K562 (cell line): ENCODE measurements at regions not wholly inside any gene's neighbourhood (a gene's known extent, or its start where the extent isn't known, plus 50 kb on each side); places are given as distances from the start of the nearest gene placed in this dataset.

Experiments
- ATAC-seq: fragments of 200-7000 bp; cut with Tn5 transposase; 3 replicates; pipeline ENCODE4 v1.9.1; 2020; ENCODE audit warnings: moderate library complexity
- BruUV-seq: library from RNA; stranded (reverse); fragments of 400-500 nt; replicated peaks from 2 replicates; lab custom pipeline; 2021; lab: Mats Ljungman, UMichigan
- CTCF ChIA-PET: fragments of 300-600 bp; formaldehyde crosslinking; extraction: SDS; loops from one replicate; lab custom pipeline; 2021; ENCODE audit warnings: low intra/inter-chr PET ratio; lab: Yijun Ruan, JAX
- POLR2A ChIA-PET: fragments of 300-600, 350-650 bp; sonication (Branson Sonifier 250); formaldehyde crosslinking; extraction: SDS; loops from one replicate; lab custom pipeline; 2021; ENCODE audit warnings: antibody characterized with exemption, inconsistent platforms; lab: Yijun Ruan, JAX
- DNase-seq, 4 experiments: peaks; one replicate each; pipeline versions ENCODE4 v3.0.0 to v3.0.0-alpha.2; 2011 to 2018; ENCODE audit warnings: low spot score in 3 of 4, mixed read lengths in 3 of 4; ENCODE audit errors: extremely low read depth in 1 of 4
- FAIRE-seq: peaks from 2 replicates; lab custom pipeline; 2011; peaks lifted over from hg19 to GRCh38; lab: Jason Lieb, UNC
- H2AFZ ChIP-seq: 2 replicates; pipeline ENCODE4 v1.6.0; 2011; ENCODE audit warnings: low read depth, low read length, control low read depth, inconsistent platforms
- H3K27ac ChIP-seq: fragments of 200-600 bp; 3 replicates; pipeline ENCODE4 v1.8.0; 2011; ENCODE audit warnings: low read depth, mild to moderate bottlenecking, control low read depth, inconsistent platforms, low read length, moderate library complexity, mixed read lengths; ENCODE audit errors: extremely low read depth
- H3K27me3 ChIP-seq, 2 experiments: fragments of 300-600 bp in 1 of 2; 2 replicates in 1 of 2; 3 replicates in 1 of 2; pipeline versions ENCODE4 v1.6.0 to v1.8.0; 2011; ENCODE audit warnings: inconsistent platforms in 2 of 2, low read length in 2 of 2, mild to moderate bottlenecking in 1 of 2, mixed read lengths in 1 of 2, moderate library complexity in 1 of 2; ENCODE audit not compliant: control insufficient read depth in 2 of 2, insufficient read depth in 2 of 2
- H3K36me3 ChIP-seq: fragments of 300-600 bp; 3 replicates; pipeline ENCODE4 v1.8.0; 2011; ENCODE audit warnings: mild to moderate bottlenecking, low read length, inconsistent platforms; ENCODE audit not compliant: control insufficient read depth, insufficient read depth
- H3K4me1 ChIP-seq, 2 experiments: fragments of 200-600 bp in 1 of 2; replicated peaks in 1 of 2; 2 replicates in 1 of 2; 3 replicates in 1 of 2; pipeline versions ENCODE4 v1.5.1 to v1.8.0; 2011; ENCODE audit warnings: inconsistent platforms in 2 of 2, low read length in 2 of 2, mild to moderate bottlenecking in 1 of 2, mixed read lengths in 1 of 2, moderate library complexity in 1 of 2; ENCODE audit not compliant: control insufficient read depth in 2 of 2, insufficient read depth in 2 of 2
- H3K4me2 ChIP-seq: 2 replicates; pipeline ENCODE4 v1.6.1; 2011; ENCODE audit warnings: low read length, control low read depth, inconsistent platforms, mixed read lengths; ENCODE audit not compliant: insufficient read depth
- H3K4me3 ChIP-seq: fragments of 200-600 bp; sonication (generic), shearing (Covaris generic); 2 replicates; pipeline ENCODE4 v1.5.1; 2016; ENCODE audit warnings: control low read depth, inconsistent platforms
- H3K79me2 ChIP-seq: fragments of 200-600 bp; 3 replicates; pipeline ENCODE4 v1.8.0; 2011; ENCODE audit warnings: low read length, inconsistent platforms; ENCODE audit not compliant: control insufficient read depth, insufficient read depth
- H3K9ac ChIP-seq, 2 experiments: 2 replicates each; pipeline versions ENCODE4 v1.6.0 to v1.6.1; 2011; ENCODE audit warnings: low read depth in 2 of 2, low read length in 2 of 2, control low read depth in 1 of 2, inconsistent platforms in 1 of 2, mild to moderate bottlenecking in 1 of 2, mixed read lengths in 1 of 2; ENCODE audit not compliant: insufficient read depth in 1 of 2
- H3K9me1 ChIP-seq: one replicate; pipeline ENCODE4 v1.6.0; 2011; ENCODE audit warnings: inconsistent platforms, mild to moderate bottlenecking, low read length, moderate library complexity; ENCODE audit not compliant: control insufficient read depth, insufficient read depth
- H3K9me3 ChIP-seq: replicated peaks from 2 replicates; pipeline ENCODE4 v1.5.1; 2011; ENCODE audit warnings: low read depth, low read length, inconsistent platforms; ENCODE audit not compliant: control insufficient read depth, insufficient read depth
- H4K20me1 ChIP-seq: replicated peaks from 2 replicates; pipeline ENCODE4 v1.6.1; 2011; ENCODE audit warnings: low read length, inconsistent platforms, mixed read lengths; ENCODE audit not compliant: control insufficient read depth, insufficient read depth
- MED1 ChIP-seq: sonication (generic); formaldehyde crosslinking; IDR thresholded peaks from 2 replicates; pipeline ENCODE4 v1.8.1; 2023; ENCODE audit warnings: missing genetic modification reagents, borderline replicate concordance
- MXI1 ChIP-seq: IDR thresholded peaks from 2 replicates; pipeline ENCODE4 v1.6.1; 2011; ENCODE audit warnings: low read depth, mild to moderate bottlenecking, improper control_type of control experiment, low read length
- NFATC3 ChIP-seq: fragments of 450-650 bp; IDR thresholded peaks from 2 replicates; pipeline ENCODE4 v1.6.1; 2017; ENCODE audit warnings: mild to moderate bottlenecking
- NFE2 ChIP-seq: IDR thresholded peaks from 2 replicates; pipeline ENCODE4 v1.6.1; 2014; ENCODE audit warnings: antibody characterized with exemption, low read depth
- NRF1 ChIP-seq, 2 experiments: fragments of 450-650 bp; IDR thresholded peaks in 1 of 2; conservative IDR thresholded peaks in 1 of 2; 2 replicates each; pipeline ENCODE4 v1.6.1; 2014; ENCODE audit warnings: mild to moderate bottlenecking in 2 of 2
- PHB ChIP-seq: fragments of 250-450 bp; sonication (Bioruptor Pico); IDR thresholded peaks from 2 replicates; pipeline ENCODE4 v1.5.0; 2021
- RBBP5 ChIP-seq: fragments of 200-600 bp; sonication (generic); IDR thresholded peaks from 2 replicates; pipeline ENCODE4 v1.6.1; 2012; ENCODE audit warnings: borderline replicate concordance, mild to moderate bottlenecking, low read length, control low read depth, inconsistent platforms; ENCODE audit not compliant: insufficient read depth, poor library complexity, severe bottlenecking
- RUNX1 ChIP-seq: sonication (generic); IDR thresholded peaks from 2 replicates; pipeline ENCODE4 v1.6.1; 2016; ENCODE audit warnings: antibody characterized with exemption, low read depth
- SIN3B ChIP-seq: fragments of 450-650 bp; IDR thresholded peaks from 2 replicates; pipeline ENCODE4 v1.6.1; 2017; ENCODE audit warnings: low read depth, mild to moderate bottlenecking, moderate library complexity
- SMAD4 ChIP-seq: fragments of 250-450 bp; sonication (Bioruptor Pico); conservative IDR thresholded peaks from 2 replicates; pipeline ENCODE4 v1.8.0; 2021; ENCODE audit warnings: inconsistent platforms, mild to moderate bottlenecking, moderate library complexity
- SRSF7 ChIP-seq: fragments of 200-400 bp; formaldehyde crosslinking; optimal IDR thresholded peaks from 2 replicates; pipeline ENCODE3; 2017; ENCODE audit warnings: mild to moderate bottlenecking, low read depth, low read length
- TAF9B ChIP-seq: fragments of 450-650 bp; IDR thresholded peaks from 2 replicates; pipeline ENCODE4 v1.6.1; 2018; ENCODE audit warnings: mild to moderate bottlenecking; ENCODE audit not compliant: partially characterized antibody
- ZNF134 ChIP-seq: fragments of 250-450 bp; sonication (Bioruptor Pico); conservative IDR thresholded peaks from 2 replicates; pipeline ENCODE4 v1.4.0; 2020
- ZNF584 ChIP-seq: fragments of 200-800 bp; sonication (Bioruptor generic); IDR thresholded peaks from 2 replicates; pipeline ENCODE4 v1.6.1; 2016; ENCODE audit warnings: low read depth, mild to moderate bottlenecking, missing genetic modification characterization, missing compliant biosample characterization
- ZNF764 ChIP-seq: fragments of 250-450 bp; sonication (Bioruptor Pico); IDR thresholded peaks from 2 replicates; pipeline ENCODE4 v1.4.0; 2020; ENCODE audit warnings: low read depth, mild to moderate bottlenecking, moderate library complexity
- WGBS: fragments of 100-300 bp; shearing (Covaris generic); methylation state at CpG from one replicate; pipeline ENCODE4 v1.1.6; 2016; ENCODE audit warnings: low coverage, mixed read lengths; ENCODE audit not compliant: insufficient coverage; ENCODE audit errors: missing lambda C conversion rate; 5-methylcytosine and 5-hydroxymethylcytosine counted together
- in situ Hi-C: fragments of 300-500 bp; cut with MboI; formaldehyde crosslinking; loops from 4 replicates; pipeline ENCODE4 v1.15.0; 2018; ENCODE audit warnings: inconsistent platforms, mixed read lengths
- intact Hi-C: fragments of 100-400 bp; cut with micrococcal nuclease; formaldehyde crosslinking; loops from 2 replicates; pipeline ENCODE4 v1.14.2; 2022

DNA sequence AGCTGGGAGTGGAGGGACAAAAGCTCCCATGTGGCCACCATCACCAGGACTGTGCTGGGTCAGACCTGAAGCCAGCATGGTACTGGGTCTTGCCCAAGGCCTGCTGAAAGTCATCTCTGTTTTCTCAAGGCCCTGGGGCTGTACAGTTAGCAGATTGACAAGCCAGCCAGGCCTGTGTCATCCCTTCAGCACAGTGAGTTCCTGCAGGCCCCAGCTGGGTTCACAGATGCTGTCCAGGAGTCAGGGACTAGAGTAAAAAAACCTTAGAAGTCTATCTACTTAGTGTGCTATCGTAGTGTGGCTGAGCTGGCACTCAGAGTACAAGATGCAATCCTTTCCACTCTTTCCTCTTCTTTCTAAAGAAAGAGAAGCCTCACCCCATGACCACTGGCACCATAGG is 246.0 kb upstream of the NAALADL2 start:
- no peak overlapping the region for H3K4me3 ChIP-seq
- ATAC-seq (no peak), DNase-seq (no peak), FAIRE-seq (no peak)
- no peaks in the 10 kb centered on the region for H3K9me3 ChIP-seq
- no peak overlapping the region for H3K4me2 ChIP-seq
- no peak overlapping the region for H3K27ac ChIP-seq
- ChIA-PET CTCF (no interaction called here), POLR2A (no interaction called here)
- no peak for TF ChIP-seq ZNF584 (CRISPR knock-in tag)
- no peak for TF ChIP-seq RUNX1
- TF ChIP-seq ZNF134 (CRISPR knock-in tag), result no peak
- no peak for TF ChIP-seq TAF9B
- TF ChIP-seq NFE2, result no peak
- TF ChIP-seq NRF1 (conservative IDR thresholded peaks at IDR 0.05 in 1 of 2, IDR thresholded peaks at IDR 0.05 in 1 of 2), result no peak
- TF ChIP-seq RBBP5, result no peak
- TF ChIP-seq MED1 (CRISPR knock-in tag), result no peak
- TF ChIP-seq SIN3B, result no peak
- TF ChIP-seq SMAD4 (CRISPR knock-in tag), result no peak
- TF ChIP-seq ZNF764 (CRISPR knock-in tag), result no peak
- no peak for TF ChIP-seq PHB (CRISPR knock-in tag)
- TF ChIP-seq NFATC3, result no peak
- TF ChIP-seq SRSF7, result no peak
- no peak for TF ChIP-seq MXI1
- no peaks in the 10 kb centered on the region for H3K27me3 ChIP-seq
- no peaks in the 10 kb centered on the region for H3K79me2 ChIP-seq
- no TSS peak for BruUV-seq
- no peaks in the 10 kb centered on the region for H3K4me1 ChIP-seq
- no peaks in the 10 kb centered on the region for H4K20me1 ChIP-seq
- no peaks in the 10 kb centered on the region for H3K36me3 ChIP-seq
- no peak overlapping the region for H2AFZ ChIP-seq
- intact Hi-C loops, result no loop called here
- 0% methylated on average over 1 of the region's 1 CpG for WGBS
- no peaks in the 10 kb centered on the region for H3K9me1 ChIP-seq
- in situ Hi-C loops, result no loop called here
- no peak overlapping the region for H3K9ac ChIP-seq
